SK-N-SH (cell line): ENCODE measurements at regions not wholly inside any gene's neighbourhood (a gene's known extent, or its start where the extent isn't known, plus 50 kb on each side); places are given as distances from the start of the nearest gene placed in this dataset.

Experiments used
- RAD21 ChIP-seq: IDR thresholded peaks from 2 replicates; pipeline ENCODE4 v1.6.1; 2012; ENCODE audit warnings: mild to moderate bottlenecking, low read length
- USF1 ChIP-seq: IDR thresholded peaks from 2 replicates; pipeline ENCODE4 v1.4.0; 2012; ENCODE audit warnings: low read depth, borderline replicate concordance

- TF ChIP-seq USF1, result no peak
- TF ChIP-seq RAD21, result no peak
Measured at GRCh38 chr5:117519957-117520500, 945.4 kb upstream of the SEMA6A start.
